ES-I3 (cell line): ENCODE measurements at regions not wholly inside any gene's neighbourhood (a gene's known extent, or its start where the extent isn't known, plus 50 kb on each side); places are given as distances from the start of the nearest gene placed in this dataset.
A peak's percentile ranks its signal among the peaks of the same experiment; 100 is the strongest.

Source experiments
- H3K36me3 ChIP-seq: 2 replicates; pipeline ENCODE4 v1.6.1; 2013; ENCODE audit warnings: mild to moderate bottlenecking, low read length, control low read depth, moderate library complexity; ENCODE audit not compliant: insufficient read depth
- H3K4me1 ChIP-seq: 2 replicates; pipeline ENCODE4 v1.6.1; 2013; ENCODE audit warnings: mild to moderate bottlenecking, control low read depth, low read length; ENCODE audit not compliant: insufficient read depth
- H3K9ac ChIP-seq: 2 replicates; pipeline ENCODE4 v1.6.1; 2013; ENCODE audit warnings: low read depth, mild to moderate bottlenecking, low read length, moderate library complexity
- H3K9me3 ChIP-seq: 2 replicates; pipeline ENCODE4 v1.6.1; 2013; ENCODE audit warnings: mild to moderate bottlenecking, low read length, moderate library complexity; ENCODE audit not compliant: control insufficient read depth, insufficient read depth

DNA sequence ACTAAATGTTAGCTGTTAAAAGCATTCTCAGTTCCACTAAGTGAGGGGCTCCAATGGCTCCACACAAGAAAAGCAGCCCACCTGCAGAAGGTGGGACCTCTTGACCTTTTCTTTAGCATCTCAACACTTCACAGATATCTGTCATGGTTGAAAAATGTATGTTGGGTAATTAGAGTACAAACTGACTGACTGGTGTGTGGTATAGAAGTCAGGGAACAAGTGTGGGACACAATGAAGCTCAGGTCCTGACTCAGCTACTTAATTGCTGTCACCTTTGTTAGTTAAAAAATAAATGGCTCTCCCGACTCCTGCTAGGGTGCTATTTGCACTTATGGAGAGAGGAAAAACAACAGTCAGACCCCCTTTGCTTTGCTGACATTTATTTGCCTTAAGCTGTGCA lies 299.0 kb downstream of the TTC6 start:
- H3K4me1 ChIP-seq: peaks cover 27% of the 10 kb centered on the region
- H3K9ac ChIP-seq: no peak overlapping the region
- H3K9me3 ChIP-seq: peaks cover 3% of the 10 kb centered on the region; the same call in 1 of the 2 replicates
- H3K36me3 ChIP-seq: no peaks in the 10 kb centered on the region

DNA sequence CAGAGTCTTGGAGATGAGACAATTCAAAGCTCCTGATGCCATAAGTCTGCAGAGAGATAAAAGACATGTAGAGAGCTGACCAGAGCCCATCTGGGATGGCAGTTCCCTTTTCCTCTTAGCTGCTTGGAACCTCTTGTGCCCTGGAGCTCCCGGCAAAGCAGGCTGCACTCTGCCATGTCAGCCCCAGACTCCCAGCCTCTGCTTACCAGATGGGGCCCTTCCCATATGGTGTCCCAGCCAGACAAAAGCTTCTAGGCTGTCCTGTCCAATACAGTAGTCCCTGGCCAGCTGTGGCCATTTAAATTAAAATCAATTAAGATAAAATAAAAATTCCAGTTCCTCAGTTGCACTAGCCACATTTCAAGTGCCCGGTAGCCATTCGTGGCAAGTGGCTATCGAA lies 303.9 kb downstream of the TTC6 start:
- Histone ChIP-seq H3K9me3 (no peaks in the 10 kb centered on the region), H3K9ac (no peak overlapping the region), H3K4me1 (peaks cover 21% of the 10 kb centered on the region), H3K36me3 (no peaks in the 10 kb centered on the region)

DNA sequence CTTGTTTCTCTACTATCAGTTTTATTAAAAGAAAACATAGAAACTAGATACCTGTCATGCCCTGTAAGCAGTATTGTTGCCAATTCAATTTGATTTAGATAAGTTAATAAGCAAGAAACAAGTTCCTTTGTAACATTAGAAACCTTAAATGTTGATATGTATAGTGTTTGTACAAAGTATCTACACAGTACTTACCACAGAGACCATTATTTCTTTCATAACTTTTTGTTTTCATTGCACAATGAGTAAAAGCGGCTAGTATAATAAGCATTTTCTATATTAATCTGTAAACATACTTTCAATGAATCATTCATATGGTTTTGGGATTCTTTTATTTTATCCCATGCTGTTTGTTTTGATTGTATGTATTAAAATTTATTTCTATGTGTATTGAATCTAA lies 305.1 kb downstream of the TTC6 start:
- Histone ChIP-seq H3K4me1 (peaks cover 10% of the 10 kb centered on the region; the same call in 1 of the 2 replicates), H3K9me3 (no peaks in the 10 kb centered on the region), H3K36me3 (no peaks in the 10 kb centered on the region), H3K9ac (no peak overlapping the region)

DNA sequence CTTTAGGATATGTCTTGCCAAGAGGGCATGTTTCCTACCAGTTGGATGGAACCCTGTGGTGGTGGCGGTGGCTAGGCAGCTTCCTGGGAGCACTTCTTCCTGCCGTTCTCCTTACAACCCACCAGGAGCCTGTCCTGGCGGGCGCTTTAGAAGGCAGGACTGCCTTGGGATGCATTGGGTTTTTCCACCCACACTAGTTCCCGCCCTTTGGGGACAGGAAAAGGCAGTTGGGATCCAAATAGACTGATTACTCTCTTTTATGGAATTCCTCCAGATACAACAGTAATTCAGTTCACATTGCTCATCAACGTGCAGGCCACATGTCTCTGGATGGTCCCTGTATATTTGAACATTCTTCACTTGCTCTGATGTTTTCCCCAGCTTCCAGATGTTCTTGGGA lies 305.7 kb upstream of the SSTR1 start:
- Histone ChIP-seq H3K9me3 (0 out of 2 replicates have a peak, but pooled peaks cover 4% of the 10 kb centered on the region), H3K36me3 (no peaks in the 10 kb centered on the region), H3K4me1 (peaks cover 3% of the 10 kb centered on the region; the same call in 1 of the 2 replicates), H3K9ac (no peak overlapping the region)

DNA sequence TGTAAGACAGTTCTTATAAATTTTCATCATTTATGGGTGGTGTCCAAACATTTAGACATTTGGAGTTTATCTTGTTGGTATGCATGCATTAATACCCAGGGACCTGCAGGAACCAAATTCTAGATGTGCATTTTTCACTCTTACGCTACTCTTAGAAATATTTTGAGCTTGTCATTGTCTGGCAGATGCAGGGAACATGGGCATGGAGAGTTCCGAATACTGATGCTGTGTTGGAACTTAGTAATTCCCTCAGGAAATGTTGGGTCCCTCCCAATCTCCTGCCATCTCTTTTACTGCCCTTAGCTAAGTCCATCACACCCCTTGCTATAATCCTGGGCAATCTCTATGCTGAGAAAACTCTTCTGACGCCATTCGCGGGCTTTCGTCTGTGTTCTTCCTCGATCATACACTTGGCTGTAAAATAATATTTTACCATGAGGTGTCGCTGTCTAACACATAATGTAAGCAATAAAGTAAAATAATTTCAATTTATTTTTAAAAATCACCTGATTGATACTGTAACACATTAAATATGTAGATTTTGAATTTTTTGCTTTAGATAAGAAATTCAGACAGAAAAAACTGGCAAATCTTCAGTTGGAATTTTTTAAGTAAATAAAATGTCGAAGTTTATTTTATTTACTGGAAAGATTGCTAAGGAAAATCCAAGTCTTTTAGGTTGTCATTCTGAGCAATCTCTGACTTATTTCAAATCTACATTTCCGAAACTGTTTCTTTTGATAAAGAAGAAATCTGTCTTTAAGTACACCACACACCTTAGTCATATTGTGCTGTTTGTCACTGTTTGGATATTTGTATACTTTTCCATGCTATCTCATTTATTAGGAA lies 304.1 kb upstream of the SSTR1 start:
- Histone ChIP-seq H3K9ac (0 out of 2 replicates have a peak overlapping the region, but pooled peaks have one; percentile 22), H3K4me1 (peaks cover 3% of the 10 kb centered on the region; the same call in 1 of the 2 replicates), H3K36me3 (no peaks in the 10 kb centered on the region), H3K9me3 (0 out of 2 replicates have a peak, but pooled peaks cover 4% of the 10 kb centered on the region)

DNA sequence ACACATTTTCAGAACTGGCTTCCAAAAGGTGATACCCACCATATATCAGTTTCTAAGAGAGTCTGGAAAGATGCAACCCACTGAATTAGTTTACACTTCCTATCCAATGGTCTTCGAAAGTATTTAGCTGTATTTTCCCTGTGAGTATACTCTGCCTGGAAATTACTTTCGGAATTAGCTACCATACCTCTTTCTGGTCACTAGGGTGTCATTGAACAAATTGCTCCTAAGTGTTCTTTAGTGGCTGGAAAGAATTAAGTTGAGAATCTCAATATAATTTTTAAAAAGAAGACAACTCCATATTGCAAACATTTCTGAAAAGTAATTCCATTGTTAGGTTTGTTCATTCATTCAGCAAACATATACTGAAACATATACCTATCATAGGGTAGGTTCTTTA lies 283.1 kb upstream of the SSTR1 start:
- Histone ChIP-seq H3K9ac (no peak overlapping the region), H3K9me3 (no peaks in the 10 kb centered on the region), H3K36me3 (no peaks in the 10 kb centered on the region), H3K4me1 (no peaks in the 10 kb centered on the region)

DNA sequence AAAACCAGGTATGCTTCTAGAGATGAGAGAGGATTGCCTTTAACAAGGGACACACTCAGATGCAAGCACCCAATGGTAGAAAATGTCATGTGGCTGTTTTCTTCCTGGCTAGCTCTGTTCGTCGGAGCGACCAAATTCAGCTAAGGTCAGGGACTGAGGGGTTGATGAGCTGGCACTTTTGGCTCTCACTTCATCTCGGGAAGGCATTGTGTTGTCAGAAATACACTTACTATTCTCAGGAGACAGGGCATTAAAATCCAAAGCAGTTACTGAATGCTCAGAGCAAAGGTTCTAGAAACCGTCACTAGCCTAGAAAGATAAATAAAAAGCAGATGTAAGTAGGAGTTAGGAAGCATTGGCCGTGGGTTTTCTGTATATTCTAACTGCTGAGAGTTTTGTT lies 275.7 kb upstream of the SSTR1 start:
- H3K9me3 ChIP-seq: no peaks in the 10 kb centered on the region
- H3K36me3 ChIP-seq: no peaks in the 10 kb centered on the region
- no peaks in the 10 kb centered on the region; the same call in 1 of the 2 replicates for H3K4me1 ChIP-seq
- H3K9ac ChIP-seq: no peak overlapping the region

DNA sequence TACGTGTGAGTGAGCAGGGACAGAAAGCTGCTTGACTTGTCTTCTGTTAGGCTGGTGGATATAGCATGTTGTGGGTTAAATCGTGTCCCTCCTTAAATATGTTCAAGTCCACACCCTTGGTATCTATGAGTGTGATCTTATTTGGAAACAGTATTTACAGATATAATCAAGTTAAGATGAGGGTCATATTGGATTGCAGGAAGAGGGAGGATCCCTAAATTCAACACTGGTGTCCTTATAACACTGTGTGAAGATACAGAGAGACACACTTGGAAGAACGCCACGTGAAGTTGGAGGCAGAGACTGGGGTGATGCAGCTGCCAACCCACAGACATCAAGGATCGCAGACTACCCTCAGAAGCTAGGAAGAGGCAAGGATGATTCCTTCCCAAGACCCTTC lies 275.2 kb upstream of the SSTR1 start:
- H3K4me1 ChIP-seq: no peaks in the 10 kb centered on the region; the same call in 1 of the 2 replicates
- H3K36me3 ChIP-seq: no peaks in the 10 kb centered on the region
- no peaks in the 10 kb centered on the region for H3K9me3 ChIP-seq
- no peak overlapping the region for H3K9ac ChIP-seq

DNA sequence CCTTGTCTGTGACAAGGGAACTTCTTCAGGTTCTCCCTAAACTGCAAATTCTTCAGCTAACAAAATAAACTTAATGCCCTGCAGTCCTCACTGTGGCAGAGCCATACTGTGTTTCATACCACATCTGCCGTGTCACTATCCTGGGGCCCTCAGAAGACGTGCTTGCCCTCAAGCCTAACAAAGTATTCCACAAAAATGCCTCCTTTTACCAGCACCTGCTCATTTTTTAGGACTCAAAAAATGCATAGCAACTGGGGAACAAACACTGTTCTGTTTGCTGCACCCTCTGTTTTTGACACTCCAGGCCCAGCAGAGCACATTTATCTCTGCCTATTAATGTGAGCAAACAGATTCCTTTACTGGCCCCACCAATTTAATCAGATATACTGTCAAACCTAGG lies 270.7 kb upstream of the SSTR1 start:
- Histone ChIP-seq H3K36me3 (no peaks in the 10 kb centered on the region), H3K9ac (no peak overlapping the region), H3K4me1 (no peaks in the 10 kb centered on the region), H3K9me3 (no peaks in the 10 kb centered on the region)

DNA sequence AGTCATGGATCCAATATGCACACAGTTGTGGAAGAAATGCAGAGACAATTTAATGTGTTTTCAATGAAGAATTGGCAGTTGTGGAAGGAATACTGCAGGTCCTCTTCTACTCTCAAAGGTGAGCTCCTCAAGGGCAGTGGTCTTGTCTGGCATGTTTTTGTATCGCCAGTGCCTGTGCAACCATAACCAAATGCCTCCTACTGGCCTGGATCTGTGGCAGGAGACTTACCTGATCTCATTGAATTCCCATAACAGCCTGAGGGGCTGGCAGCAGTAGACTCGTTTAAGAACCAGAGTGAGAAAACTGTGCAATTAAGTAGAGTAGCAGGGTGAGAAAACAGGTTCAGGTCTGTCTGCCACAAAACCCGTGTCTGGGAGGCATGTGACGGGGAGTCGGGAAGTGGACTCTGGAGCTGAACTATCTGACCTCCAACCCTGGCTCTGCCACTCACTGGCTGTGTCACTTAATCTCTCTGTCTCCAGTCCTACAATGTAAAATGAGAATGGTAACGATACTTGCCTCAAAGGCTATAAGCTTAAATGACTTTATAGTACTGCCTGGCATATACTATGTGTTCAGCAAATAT lies 268.2 kb upstream of the SSTR1 start:
- H3K4me1 ChIP-seq: no peaks in the 10 kb centered on the region
- H3K9ac ChIP-seq: no peak overlapping the region
- no peaks in the 10 kb centered on the region; the same call in 1 of the 2 replicates for H3K9me3 ChIP-seq
- no peaks in the 10 kb centered on the region for H3K36me3 ChIP-seq

DNA sequence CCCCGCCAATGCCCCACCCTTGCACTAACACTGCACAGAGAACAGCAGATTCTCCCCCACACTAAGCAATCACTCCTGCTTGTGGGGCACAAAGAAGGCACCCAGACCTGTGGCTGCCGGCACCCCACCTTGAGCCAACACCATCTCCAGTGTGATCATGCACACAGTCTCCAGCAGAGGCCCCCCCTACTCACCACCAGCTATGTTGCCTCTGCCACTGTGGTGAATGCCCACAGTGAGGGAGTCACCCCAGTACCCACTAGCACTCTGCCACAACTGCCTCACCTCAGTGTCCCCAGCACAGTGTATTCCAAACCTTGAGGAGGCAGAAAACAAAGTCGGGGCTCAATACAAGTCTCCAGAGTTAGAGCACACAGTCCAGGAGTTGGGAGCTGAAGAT lies 261.7 kb upstream of the SSTR1 start:
- H3K36me3 ChIP-seq: no peaks in the 10 kb centered on the region
- H3K9ac ChIP-seq: no peak overlapping the region
- H3K4me1 ChIP-seq: no peaks in the 10 kb centered on the region
- peaks cover 8% of the 10 kb centered on the region; the same call in 1 of the 2 replicates for H3K9me3 ChIP-seq

DNA sequence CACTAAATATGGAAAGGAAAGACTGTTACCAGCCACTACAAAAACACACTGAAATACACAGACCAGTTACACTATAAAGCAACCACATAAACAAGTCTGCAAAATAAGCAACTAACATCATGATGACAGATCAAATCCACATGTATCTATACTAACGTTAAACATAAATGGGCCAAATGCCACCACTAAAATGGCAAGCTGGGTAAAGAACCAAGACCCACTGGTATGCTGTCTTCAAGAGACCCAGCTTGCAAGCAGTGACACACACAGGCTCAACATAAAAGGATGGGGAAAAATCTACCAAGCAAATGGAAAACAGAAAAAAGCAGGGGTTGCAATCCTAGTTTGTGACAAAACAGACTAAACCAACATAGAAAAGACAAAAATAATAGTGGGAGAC lies 260.9 kb upstream of the SSTR1 start:
- H3K9ac ChIP-seq: no peak overlapping the region

DNA sequence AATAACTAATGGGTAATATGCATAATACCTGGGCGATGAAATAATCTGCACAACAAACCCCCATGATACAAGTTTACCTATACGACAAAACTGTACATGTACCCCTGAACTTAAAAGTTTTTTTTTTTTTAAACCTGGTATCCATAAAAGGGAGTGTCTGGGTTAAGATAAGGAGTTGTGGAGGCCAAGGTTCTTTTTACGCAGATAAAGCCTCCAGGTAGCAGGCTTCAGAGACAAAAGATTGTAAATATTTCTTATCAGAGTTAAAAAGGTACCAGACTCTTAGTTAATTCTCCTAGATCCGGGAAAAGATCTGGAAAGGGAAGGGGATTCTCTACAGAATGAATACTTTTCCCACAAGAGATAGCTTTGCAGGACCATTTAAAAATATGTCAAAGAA lies 259.4 kb upstream of the SSTR1 start:
- Histone ChIP-seq H3K4me1 (no peaks in the 10 kb centered on the region), H3K9me3 (peaks cover 8% of the 10 kb centered on the region; the same call in 1 of the 2 replicates), H3K36me3 (no peaks in the 10 kb centered on the region), H3K9ac (no peak overlapping the region)

More for the DNA sequence above, 260.9 kb upstream of the SSTR1 start:
- Histone ChIP-seq H3K36me3 (no peaks in the 10 kb centered on the region), H3K4me1 (no peaks in the 10 kb centered on the region), H3K9me3 (peaks cover 8% of the 10 kb centered on the region; the same call in 1 of the 2 replicates)

DNA sequence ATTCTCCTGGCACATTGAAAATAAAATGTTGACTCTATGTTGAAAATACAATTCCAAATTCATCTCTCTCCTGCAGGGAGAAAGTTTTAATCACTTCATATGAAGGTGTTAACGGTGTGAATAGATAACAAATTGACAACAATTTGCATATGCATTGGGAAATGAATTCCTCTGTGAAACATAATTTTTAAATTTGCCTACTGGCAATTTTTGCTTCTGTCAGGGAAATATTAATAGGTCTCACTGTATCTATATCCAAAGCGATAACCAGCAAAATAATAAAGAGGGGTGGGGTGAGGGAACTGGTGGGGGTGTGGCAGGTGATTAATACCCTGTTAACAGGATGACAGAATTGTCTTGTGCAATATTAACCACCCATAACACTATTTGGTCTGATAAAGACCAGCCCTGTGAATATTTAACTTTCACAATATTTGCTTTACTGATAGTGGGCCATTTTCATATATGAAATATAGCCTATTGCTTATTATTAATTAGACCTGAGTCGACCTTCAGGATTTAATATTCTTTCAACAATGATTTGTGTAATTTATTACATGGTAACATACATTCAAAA lies 239.0 kb upstream of the SSTR1 start:
- no peaks in the 10 kb centered on the region for H3K36me3 ChIP-seq
- no peaks in the 10 kb centered on the region for H3K4me1 ChIP-seq
- no peak overlapping the region for H3K9ac ChIP-seq
- H3K9me3 ChIP-seq: no peaks in the 10 kb centered on the region
